HepG2 (cell line): ENCODE measurements at regions not wholly inside any gene's neighbourhood (a gene's known extent, or its start where the extent isn't known, plus 50 kb on each side); places are given as distances from the start of the nearest gene placed in this dataset.

ENCODE experiments used
- ATAC-seq: fragments of 200-7000 bp; cut with Tn5 transposase; 3 replicates; pipeline ENCODE4 v1.9.1; 2020; ENCODE audit warnings: mild to moderate bottlenecking, moderate library complexity
- BruUV-seq: library from RNA; stranded (reverse); fragments of 400-500 nt; replicated peaks from 2 replicates; lab custom pipeline; 2021; lab: Mats Ljungman, UMichigan
- CTCF ChIA-PET: fragments of 300-600 bp; formaldehyde crosslinking; extraction: SDS; loops from one replicate; lab custom pipeline; 2021; ENCODE audit warnings: low total read pairs, inconsistent platforms, low intra/inter-chr PET ratio; lab: Yijun Ruan, JAX
- POLR2A ChIA-PET: fragments of 350-600 bp; sonication (Branson Sonifier 250); formaldehyde crosslinking; loops from one replicate; lab custom pipeline; 2020; ENCODE audit warnings: antibody characterized with exemption, inconsistent platforms; lab: Yijun Ruan, JAX
- DNase-seq: peaks from one replicate; pipeline ENCODE4 v3.0.0-alpha.2; 2015; ENCODE audit warnings: low spot score
- FAIRE-seq: peaks from 3 replicates; lab custom pipeline; 2011; peaks lifted over from hg19 to GRCh38; lab: Jason Lieb, UNC
- H2AFZ ChIP-seq: one replicate; pipeline ENCODE4 v1.6.1; 2011; ENCODE audit warnings: low read length, inconsistent platforms
- H3K27ac ChIP-seq: fragments of 300-600 bp; 3 replicates; pipeline ENCODE4 v1.8.0; 2011; ENCODE audit warnings: mixed run types, mild to moderate bottlenecking, mixed read lengths, low read length, inconsistent platforms; ENCODE audit not compliant: insufficient read depth; ENCODE audit errors: extremely low read length
- H3K27me3 ChIP-seq, 2 experiments: fragments of 200-600 bp in 1 of 2; 2 replicates in 1 of 2; 3 replicates in 1 of 2; pipeline versions ENCODE4 v1.6.0 to v1.8.0; 2011; ENCODE audit warnings: low read length in 2 of 2, mild to moderate bottlenecking in 2 of 2, moderate library complexity in 2 of 2, inconsistent platforms in 1 of 2; ENCODE audit not compliant: insufficient read depth in 2 of 2, control insufficient read depth in 1 of 2
- H3K36me3 ChIP-seq, 2 experiments: fragments of 200-600 bp in 1 of 2; replicated peaks in 1 of 2; 2 replicates in 1 of 2; 3 replicates in 1 of 2; pipeline versions ENCODE4 v1.5.1 to v1.8.0; 2011; ENCODE audit warnings: low read length in 2 of 2, inconsistent platforms in 1 of 2; ENCODE audit not compliant: insufficient read depth in 2 of 2, control insufficient read depth in 1 of 2
- H3K4me1 ChIP-seq: 2 replicates; pipeline ENCODE4 v1.5.1; 2012; ENCODE audit warnings: low read length, inconsistent platforms; ENCODE audit not compliant: insufficient read depth
- H3K4me2 ChIP-seq: 2 replicates; pipeline ENCODE4 v1.6.0; 2011; ENCODE audit warnings: low read depth, low read length, inconsistent platforms
- H3K4me3 ChIP-seq, 3 experiments: fragments of 200-600 bp in 1 of 3; sonication (generic), shearing (Covaris generic) in 1 of 3; replicated peaks in 1 of 3; 2 replicates each; pipeline ENCODE4 v1.5.1; 2011 to 2016; ENCODE audit warnings: low read length in 3 of 3, inconsistent platforms in 2 of 3, low read depth in 2 of 3, mild to moderate bottlenecking in 2 of 3, control low read depth in 1 of 3, mixed read lengths in 1 of 3; ENCODE audit not compliant: insufficient read depth in 1 of 3
- H3K79me2 ChIP-seq: one replicate; pipeline ENCODE4 v1.6.1; 2011; ENCODE audit warnings: low read length, inconsistent platforms; ENCODE audit not compliant: insufficient read depth
- H3K9ac ChIP-seq: 2 replicates; pipeline ENCODE4 v1.6.0; 2011; ENCODE audit warnings: mild to moderate bottlenecking, low read depth, low read length, inconsistent platforms; ENCODE audit not compliant: insufficient read depth
- H3K9me3 ChIP-seq: 2 replicates; pipeline ENCODE4 v1.5.1; 2012; ENCODE audit warnings: mild to moderate bottlenecking, low read length
- H4K20me1 ChIP-seq: 2 replicates; pipeline ENCODE4 v1.6.0; 2011; ENCODE audit warnings: inconsistent platforms, mild to moderate bottlenecking, low read length, moderate library complexity; ENCODE audit not compliant: insufficient read depth
- BRD4 ChIP-seq: sonication (generic); formaldehyde crosslinking; IDR thresholded peaks from 2 replicates; pipeline ENCODE4 v1.4.0; 2020; ENCODE audit warnings: missing genetic modification reagents
- CC2D1A ChIP-seq: sonication (generic); formaldehyde crosslinking; IDR thresholded peaks from 2 replicates; pipeline ENCODE4 v1.8.1; 2023; ENCODE audit warnings: mild to moderate bottlenecking, missing genetic modification reagents
- MAFG ChIP-seq: sonication (generic); formaldehyde crosslinking; IDR thresholded peaks from 2 replicates; pipeline ENCODE4 v1.5.1; 2020; ENCODE audit warnings: mild to moderate bottlenecking, missing genetic modification reagents
- MYC ChIP-seq: sonication (generic); formaldehyde crosslinking; IDR thresholded peaks from 2 replicates; pipeline ENCODE4 v1.9.0; 2021; ENCODE audit warnings: missing genetic modification reagents, borderline replicate concordance
- TBL1XR1 ChIP-seq: fragments of 150-350 bp; IDR thresholded peaks from 2 replicates; pipeline ENCODE4 v1.6.1; 2014; ENCODE audit warnings: borderline replicate concordance, low read length; ENCODE audit not compliant: partially characterized antibody
- ZFP62 ChIP-seq: sonication (generic); formaldehyde crosslinking; IDR thresholded peaks from 2 replicates; pipeline ENCODE4 v1.4.0; 2020; ENCODE audit warnings: missing genetic modification reagents
- ZNF142 ChIP-seq: sonication (generic); formaldehyde crosslinking; IDR thresholded peaks from 2 replicates; pipeline ENCODE4 v1.4.0; 2020; ENCODE audit warnings: missing genetic modification reagents
- ZNF296 ChIP-seq: sonication (generic); formaldehyde crosslinking; conservative IDR thresholded peaks from 2 replicates; pipeline ENCODE4 v1.5.0; 2020; ENCODE audit warnings: mild to moderate bottlenecking, missing genetic modification reagents
- ZNF510 ChIP-seq: sonication (generic); formaldehyde crosslinking; IDR thresholded peaks from 2 replicates; pipeline ENCODE4 v1.4.0; 2020; ENCODE audit warnings: low read depth, mild to moderate bottlenecking, missing genetic modification reagents
- ZNF784 ChIP-seq: sonication (generic); formaldehyde crosslinking; IDR thresholded peaks from 2 replicates; pipeline ENCODE4 v1.5.1; 2020; ENCODE audit warnings: missing genetic modification reagents, mild to moderate bottlenecking, borderline replicate concordance
- ZNF83 ChIP-seq: sonication (generic); formaldehyde crosslinking; IDR thresholded peaks from 2 replicates; pipeline ENCODE4 v1.4.0; 2020; ENCODE audit warnings: missing genetic modification reagents, mild to moderate bottlenecking, borderline replicate concordance
- ZNF883 ChIP-seq: sonication (generic); formaldehyde crosslinking; IDR thresholded peaks from 2 replicates; pipeline ENCODE4 v1.5.1; 2020; ENCODE audit warnings: mild to moderate bottlenecking, missing genetic modification reagents; ENCODE audit errors: not compliant biosample characterization
- WGBS: methylation state at CpG from one replicate; pipeline ENCODE4 v1.1.6; 2017; ENCODE audit warnings: low lambda C conversion rate; 5-methylcytosine and 5-hydroxymethylcytosine counted together
- in situ Hi-C: cut with HindIII; loops from 2 replicates; pipeline ENCODE4 v1.10.0; 2017; ENCODE audit warnings: low pct_unique_long_range_greater_than_20kb; ENCODE audit not compliant: extremely low pct_ligation_motif_present
- intact Hi-C: fragments of 100-400 bp; cut with micrococcal nuclease; formaldehyde crosslinking; loops from one replicate; pipeline ENCODE4 v1.10.0; 2022; ENCODE audit not compliant: unreplicated experiment

GRCh38 chr10:4064489-4064888 lies 279.5 kb upstream of the KLF6 start:
- TF ChIP-seq MAFG (CRISPR knock-in tag) (no peak), ZNF883 (CRISPR knock-in tag) (no peak), ZNF784 (no peak), TBL1XR1 (no peak), BRD4 (CRISPR knock-in tag) (no peak), MYC (CRISPR knock-in tag) (no peak), ZNF83 (CRISPR knock-in tag) (no peak), ZFP62 (CRISPR knock-in tag) (no peak), ZNF510 (no peak)
- no peaks in the 10 kb centered on the region for H3K4me1 ChIP-seq
- H3K36me3 ChIP-seq: no peaks in the 10 kb centered on the region
- H3K79me2 ChIP-seq: no peaks in the 10 kb centered on the region
- no peak overlapping the region for H2AFZ ChIP-seq
- no peak overlapping the region for H3K9ac ChIP-seq
- no peak overlapping the region for H3K27ac ChIP-seq
- ATAC-seq: no peak
- ChIA-PET POLR2A (no interaction called here), CTCF (no interaction called here)
- H3K27me3 ChIP-seq: peaks cover 2 to 24% of the 10 kb centered on the region in 2 experiments; a peak in 2 of 5 replicates
- H3K4me2 ChIP-seq: no peak overlapping the region
- FAIRE-seq: no peak
- no TSS peak for BruUV-seq
- WGBS: 20% methylated on average over 6 of the region's 6 CpGs
- intact Hi-C loops (no loop called here), in situ Hi-C loops (no loop called here)
- H3K4me3 ChIP-seq: no peak overlapping the region
- no peak for DNase-seq
- H3K9me3 ChIP-seq: no peaks in the 10 kb centered on the region
- H4K20me1 ChIP-seq: no peaks in the 10 kb centered on the region

- Histone ChIP-seq H3K27me3 (peaks cover 2 to 24% of the 10 kb centered on the region in 2 experiments; a peak in 2 of 5 replicates), H3K4me2 (no peak overlapping the region), H3K79me2 (no peaks in the 10 kb centered on the region), H3K9ac (no peak overlapping the region), H3K9me3 (no peaks in the 10 kb centered on the region), H3K4me1 (no peaks in the 10 kb centered on the region), H2AFZ (no peak overlapping the region), H3K4me3 (no peak overlapping the region), H3K36me3 (no peaks in the 10 kb centered on the region), H3K27ac (no peak overlapping the region), H4K20me1 (no peaks in the 10 kb centered on the region)
- WGBS: 40% methylated on average over 3 of the region's 3 CpGs
- in situ Hi-C loops: no loop called here
- ATAC-seq (no peak), DNase-seq (no peak), FAIRE-seq (no peak)
- intact Hi-C loops: no loop called here
- no TSS peak for BruUV-seq
- CTCF ChIA-PET: no interaction called here
- no peak for TF ChIP-seq ZNF142 (CRISPR knock-in tag)
- TF ChIP-seq ZNF784: no peak
- no peak for TF ChIP-seq CC2D1A (CRISPR knock-in tag)
- no peak for TF ChIP-seq ZNF296 (CRISPR knock-in tag)
- POLR2A ChIA-PET: no interaction called here
Observed at GRCh38 chr10:4063717-4064116, 278.7 kb upstream of the KLF6 start.
